Ishikawa (cell line): ENCODE measurements at regions not wholly inside any gene's neighbourhood (a gene's known extent, or its start where the extent isn't known, plus 50 kb on each side); places are given as distances from the start of the nearest gene placed in this dataset.

ENCODE experiments used
- CEBPB ChIP-seq: IDR thresholded peaks from 2 replicates; pipeline ENCODE4 v1.6.1; 2012
- CREB1 ChIP-seq: IDR thresholded peaks from 2 replicates; pipeline ENCODE4 v1.6.1; 2012; ENCODE audit warnings: low read depth
- EP300 ChIP-seq: IDR thresholded peaks from 2 replicates; pipeline ENCODE4 v1.6.1; 2012; ENCODE audit warnings: borderline replicate concordance
- FOXM1 ChIP-seq: IDR thresholded peaks from 2 replicates; pipeline ENCODE4 v1.6.1; 2012; ENCODE audit warnings: low read depth, borderline replicate concordance
- NFIC ChIP-seq: IDR thresholded peaks from 2 replicates; pipeline ENCODE4 v1.6.1; 2012
- RAD21 ChIP-seq: IDR thresholded peaks from 2 replicates; pipeline ENCODE4 v1.6.1; 2012; ENCODE audit warnings: low read depth
- TAF1 ChIP-seq: IDR thresholded peaks from 2 replicates; pipeline ENCODE4 v1.6.1; 2012; ENCODE audit warnings: low read depth, mild to moderate bottlenecking
- TCF12 ChIP-seq: IDR thresholded peaks from 2 replicates; pipeline ENCODE4 v1.6.1; 2012; ENCODE audit warnings: low read depth
- TEAD4 ChIP-seq: IDR thresholded peaks from 2 replicates; pipeline ENCODE4 v1.6.1; 2012
- YY1 ChIP-seq: IDR thresholded peaks from 2 replicates; pipeline ENCODE4 v1.6.1; 2012; ENCODE audit warnings: low read depth
- ZBTB7A ChIP-seq: IDR thresholded peaks from 2 replicates; pipeline ENCODE4 v1.6.1; 2012; ENCODE audit warnings: low read depth
- TF ChIP-seq, protein P1 (sequence below): IDR thresholded peaks from 2 replicates; pipeline ENCODE4 v1.6.1; 2012; ENCODE audit warnings: low read depth, mild to moderate bottlenecking
- TF ChIP-seq, protein P2 (sequence below): IDR thresholded peaks from 2 replicates; pipeline ENCODE4 v1.6.1; 2012

DNA sequence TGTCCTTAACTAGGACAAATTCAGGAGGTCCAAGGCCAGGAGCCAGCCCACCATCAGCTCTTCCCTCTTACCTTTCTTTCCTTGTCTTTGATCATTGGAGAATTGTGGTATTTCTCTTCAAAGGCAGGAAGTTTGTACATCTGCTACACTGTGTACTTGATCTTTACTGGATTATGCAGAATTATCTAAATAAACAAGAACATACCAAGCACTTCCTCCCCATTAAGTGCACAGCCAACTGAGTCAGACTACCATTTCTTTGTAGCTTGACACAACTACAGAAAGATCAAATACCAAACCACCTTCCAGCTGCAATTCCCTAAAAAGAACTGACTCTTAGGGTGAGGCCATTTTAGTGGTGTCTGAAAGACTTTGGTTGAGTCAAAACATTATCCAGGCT, 195.1 kb downstream of the HDGFL1 start:
- TF ChIP-seq, protein P1, sequence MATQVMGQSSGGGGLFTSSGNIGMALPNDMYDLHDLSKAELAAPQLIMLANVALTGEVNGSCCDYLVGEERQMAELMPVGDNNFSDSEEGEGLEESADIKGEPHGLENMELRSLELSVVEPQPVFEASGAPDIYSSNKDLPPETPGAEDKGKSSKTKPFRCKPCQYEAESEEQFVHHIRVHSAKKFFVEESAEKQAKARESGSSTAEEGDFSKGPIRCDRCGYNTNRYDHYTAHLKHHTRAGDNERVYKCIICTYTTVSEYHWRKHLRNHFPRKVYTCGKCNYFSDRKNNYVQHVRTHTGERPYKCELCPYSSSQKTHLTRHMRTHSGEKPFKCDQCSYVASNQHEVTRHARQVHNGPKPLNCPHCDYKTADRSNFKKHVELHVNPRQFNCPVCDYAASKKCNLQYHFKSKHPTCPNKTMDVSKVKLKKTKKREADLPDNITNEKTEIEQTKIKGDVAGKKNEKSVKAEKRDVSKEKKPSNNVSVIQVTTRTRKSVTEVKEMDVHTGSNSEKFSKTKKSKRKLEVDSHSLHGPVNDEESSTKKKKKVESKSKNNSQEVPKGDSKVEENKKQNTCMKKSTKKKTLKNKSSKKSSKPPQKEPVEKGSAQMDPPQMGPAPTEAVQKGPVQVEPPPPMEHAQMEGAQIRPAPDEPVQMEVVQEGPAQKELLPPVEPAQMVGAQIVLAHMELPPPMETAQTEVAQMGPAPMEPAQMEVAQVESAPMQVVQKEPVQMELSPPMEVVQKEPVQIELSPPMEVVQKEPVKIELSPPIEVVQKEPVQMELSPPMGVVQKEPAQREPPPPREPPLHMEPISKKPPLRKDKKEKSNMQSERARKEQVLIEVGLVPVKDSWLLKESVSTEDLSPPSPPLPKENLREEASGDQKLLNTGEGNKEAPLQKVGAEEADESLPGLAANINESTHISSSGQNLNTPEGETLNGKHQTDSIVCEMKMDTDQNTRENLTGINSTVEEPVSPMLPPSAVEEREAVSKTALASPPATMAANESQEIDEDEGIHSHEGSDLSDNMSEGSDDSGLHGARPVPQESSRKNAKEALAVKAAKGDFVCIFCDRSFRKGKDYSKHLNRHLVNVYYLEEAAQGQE, result no peak
- TF ChIP-seq EP300 (no peak), NFIC (no peak), TEAD4 (no peak), FOXM1 (no peak), CREB1 (no peak), RAD21 (no peak), YY1 (no peak), TAF1 (no peak), TCF12 (no peak), ZBTB7A (no peak), CEBPB (no peak)
- TF ChIP-seq, protein P2, sequence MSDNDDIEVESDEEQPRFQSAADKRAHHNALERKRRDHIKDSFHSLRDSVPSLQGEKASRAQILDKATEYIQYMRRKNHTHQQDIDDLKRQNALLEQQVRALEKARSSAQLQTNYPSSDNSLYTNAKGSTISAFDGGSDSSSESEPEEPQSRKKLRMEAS, result no peak
